Upper lobe of left lung (tissue), 4 donors: ENCODE measurements at regions not wholly inside any gene's neighbourhood (a gene's known extent, or its start where the extent isn't known, plus 50 kb on each side); places are given as distances from the start of the nearest gene placed in this dataset.

ENCODE experiments used
- CTCF ChIP-seq, 6 experiments: fragments of 450-650 bp in 4 of 6; fragments of 200-600 bp in 2 of 6; sonication (generic) in 2 of 6; IDR thresholded peaks; one replicate each; pipeline ENCODE4 v1.5.1; 2016 to 2019; ENCODE audit warnings: antibody characterized with exemption in 6 of 6
- EP300 ChIP-seq, 4 donors: sonication (generic); formaldehyde crosslinking; IDR thresholded peaks; one replicate each; pipeline ENCODE4 v1.5.1; 2017; ENCODE audit warnings: antibody characterized with exemption in 4 of 4, control low read depth in 2 of 4
- POLR2A ChIP-seq, 4 donors: fragments of 450-650 bp; IDR thresholded peaks; one replicate each; pipeline ENCODE4 v1.5.1; 2016 to 2017; ENCODE audit warnings: antibody characterized with exemption in 4 of 4, mild to moderate bottlenecking in 2 of 4
- POLR2AphosphoS5 ChIP-seq, 2 donors: sonication (generic); formaldehyde crosslinking; IDR thresholded peaks; one replicate each; pipeline ENCODE4 v1.5.1; 2017; ENCODE audit warnings: antibody characterized with exemption in 2 of 2

GRCh38 chrX:23524467-23524866 is 142.8 kb upstream of the PRDX4 start:
- no peak for TF ChIP-seq CTCF (IDR thresholded peaks at IDR 0.05)
- no peak for TF ChIP-seq POLR2AphosphoS5 (IDR thresholded peaks at IDR 0.05)
- no peak for TF ChIP-seq POLR2A (IDR thresholded peaks at IDR 0.05)
- no peak for TF ChIP-seq EP300 (IDR thresholded peaks at IDR 0.05)
